ENCODE measurements at regions not wholly inside any gene's neighbourhood (a gene's known extent, or its start where the extent isn't known, plus 50 kb on each side); places are given as distances from the start of the nearest gene placed in this dataset.

DNA sequence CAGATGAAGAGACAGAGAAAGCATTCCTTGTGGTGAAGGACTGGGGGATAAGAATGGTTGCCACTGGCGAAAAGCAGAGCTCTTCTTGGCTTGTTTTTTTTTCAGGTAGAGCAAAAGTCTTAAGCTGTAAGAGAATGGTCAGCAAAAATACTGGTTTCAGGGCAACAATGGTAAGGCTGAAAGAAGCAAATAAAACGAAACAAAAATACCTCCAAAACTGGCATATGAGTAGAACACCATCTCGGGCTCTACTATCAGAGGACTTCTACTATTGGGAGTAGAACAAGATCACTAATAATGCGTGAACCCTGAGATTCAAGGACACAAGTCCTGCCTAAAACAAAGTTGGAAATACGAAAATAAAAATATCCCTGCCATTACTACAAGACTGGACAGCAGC, 1823.2 kb upstream of the CDH6 start:
- DNase-seq (ENCODE audit: insufficient read length, low spot score, missing footprints) = no peak
- no peak overlapping the region for H3K4me3 ChIP-seq (ENCODE audit: insufficient read depth, low read length)
- H3K27me3 ChIP-seq (ENCODE audit: insufficient read depth, low read length) = no peaks in the 10 kb centered on the region
- no peak overlapping the region for H3K27ac ChIP-seq (ENCODE audit: low read depth, low read length)
- H3K36me3 ChIP-seq (ENCODE audit: insufficient read depth, low read length) = no peaks in the 10 kb centered on the region
- H4K20me1 ChIP-seq (ENCODE audit: insufficient read depth, low read length) = no peaks in the 10 kb centered on the region
- H3K79me2 ChIP-seq (ENCODE audit: insufficient read depth, low read length) = no peaks in the 10 kb centered on the region
- no peak overlapping the region for H3K4me2 ChIP-seq (ENCODE audit: insufficient read depth, low read length)
- H3K4me1 ChIP-seq (ENCODE audit: insufficient read depth, low read length) = no peaks in the 10 kb centered on the region
- H2AFZ ChIP-seq (ENCODE audit: low read length) = no peak overlapping the region
- TF ChIP-seq, protein P1, sequence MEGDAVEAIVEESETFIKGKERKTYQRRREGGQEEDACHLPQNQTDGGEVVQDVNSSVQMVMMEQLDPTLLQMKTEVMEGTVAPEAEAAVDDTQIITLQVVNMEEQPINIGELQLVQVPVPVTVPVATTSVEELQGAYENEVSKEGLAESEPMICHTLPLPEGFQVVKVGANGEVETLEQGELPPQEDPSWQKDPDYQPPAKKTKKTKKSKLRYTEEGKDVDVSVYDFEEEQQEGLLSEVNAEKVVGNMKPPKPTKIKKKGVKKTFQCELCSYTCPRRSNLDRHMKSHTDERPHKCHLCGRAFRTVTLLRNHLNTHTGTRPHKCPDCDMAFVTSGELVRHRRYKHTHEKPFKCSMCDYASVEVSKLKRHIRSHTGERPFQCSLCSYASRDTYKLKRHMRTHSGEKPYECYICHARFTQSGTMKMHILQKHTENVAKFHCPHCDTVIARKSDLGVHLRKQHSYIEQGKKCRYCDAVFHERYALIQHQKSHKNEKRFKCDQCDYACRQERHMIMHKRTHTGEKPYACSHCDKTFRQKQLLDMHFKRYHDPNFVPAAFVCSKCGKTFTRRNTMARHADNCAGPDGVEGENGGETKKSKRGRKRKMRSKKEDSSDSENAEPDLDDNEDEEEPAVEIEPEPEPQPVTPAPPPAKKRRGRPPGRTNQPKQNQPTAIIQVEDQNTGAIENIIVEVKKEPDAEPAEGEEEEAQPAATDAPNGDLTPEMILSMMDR (IDR thresholded peaks at IDR 0.05; ENCODE audit: extremely low read depth, low read depth, low read length) = no peak
- no peaks in the 10 kb centered on the region for H3K9me3 ChIP-seq (ENCODE audit: low read depth, low read length)

DNA sequence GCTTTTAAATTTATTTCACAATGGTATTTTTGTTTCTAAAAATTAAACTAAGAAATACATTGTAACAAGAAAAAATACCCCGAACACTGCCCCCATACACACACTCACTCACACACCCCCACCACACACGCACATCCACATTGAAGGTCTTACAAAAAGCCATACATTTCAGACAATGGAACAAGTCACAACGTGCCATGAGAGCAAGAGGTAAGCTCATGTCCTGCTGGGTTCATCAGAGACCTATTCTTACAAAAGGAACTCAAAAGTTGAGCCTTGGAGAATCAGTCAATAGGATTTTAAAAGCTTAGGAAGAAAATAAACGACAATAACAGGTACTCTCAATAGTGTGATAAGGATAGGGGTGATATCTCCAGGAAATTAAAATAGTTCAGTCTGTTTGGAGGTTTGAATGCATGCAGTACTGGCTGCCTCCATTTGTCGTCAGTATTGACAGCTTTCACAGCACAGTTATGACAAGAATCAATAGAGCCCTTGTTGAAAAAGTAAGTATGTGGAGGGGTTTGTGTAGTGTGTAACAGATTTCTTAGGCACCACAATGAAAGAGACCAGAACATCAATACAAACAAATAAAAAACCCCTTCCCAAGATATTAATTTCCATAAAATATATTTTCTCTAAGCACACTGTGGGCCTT, 1826.2 kb upstream of the CDH6 start:
- H3K4me3 ChIP-seq (ENCODE audit: insufficient read depth, low read length) = no peak overlapping the region

DNA sequence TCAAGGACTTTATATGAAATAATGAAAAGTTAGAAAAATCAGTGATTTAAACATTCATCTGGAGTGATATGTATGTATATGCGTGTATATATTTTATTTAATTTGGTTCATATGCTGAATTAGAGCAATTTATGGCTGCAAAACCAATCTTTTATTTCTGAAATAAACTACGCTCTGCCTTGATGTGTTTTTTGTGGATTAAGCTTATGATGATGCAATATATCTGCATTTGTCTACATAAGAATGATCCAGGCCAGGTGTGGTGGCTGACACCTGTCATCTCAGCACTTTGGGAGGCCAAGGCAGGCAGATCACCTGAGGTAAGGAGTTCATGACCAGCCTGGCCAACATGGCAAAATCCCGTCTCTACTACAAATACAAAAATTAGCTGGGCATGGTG, 1842.3 kb upstream of the CDH6 start:
- no peaks in the 10 kb centered on the region for H3K79me2 ChIP-seq (ENCODE audit: insufficient read depth, low read length)

More for the DNA sequence above, 1826.2 kb upstream of the CDH6 start:
- no peaks in the 10 kb centered on the region for H3K79me2 ChIP-seq (ENCODE audit: insufficient read depth, low read length)
- no peaks in the 10 kb centered on the region for H3K27me3 ChIP-seq (ENCODE audit: insufficient read depth, low read length)
- H3K4me2 ChIP-seq (ENCODE audit: insufficient read depth, low read length) = no peak overlapping the region
- no peak overlapping the region for H3K27ac ChIP-seq (ENCODE audit: low read depth, low read length)
- H2AFZ ChIP-seq (ENCODE audit: low read length) = no peak overlapping the region
- TF ChIP-seq, protein P1 (IDR thresholded peaks at IDR 0.05; ENCODE audit: extremely low read depth, low read depth, low read length) = no peak
- no peaks in the 10 kb centered on the region for H3K9me3 ChIP-seq (ENCODE audit: low read depth, low read length)
- no peak for DNase-seq (ENCODE audit: insufficient read length, low spot score, missing footprints)
- no peaks in the 10 kb centered on the region for H3K4me1 ChIP-seq (ENCODE audit: insufficient read depth, low read length)
- no peaks in the 10 kb centered on the region for H4K20me1 ChIP-seq (ENCODE audit: insufficient read depth, low read length)
- H3K36me3 ChIP-seq (ENCODE audit: insufficient read depth, low read length) = no peaks in the 10 kb centered on the region

DNA sequence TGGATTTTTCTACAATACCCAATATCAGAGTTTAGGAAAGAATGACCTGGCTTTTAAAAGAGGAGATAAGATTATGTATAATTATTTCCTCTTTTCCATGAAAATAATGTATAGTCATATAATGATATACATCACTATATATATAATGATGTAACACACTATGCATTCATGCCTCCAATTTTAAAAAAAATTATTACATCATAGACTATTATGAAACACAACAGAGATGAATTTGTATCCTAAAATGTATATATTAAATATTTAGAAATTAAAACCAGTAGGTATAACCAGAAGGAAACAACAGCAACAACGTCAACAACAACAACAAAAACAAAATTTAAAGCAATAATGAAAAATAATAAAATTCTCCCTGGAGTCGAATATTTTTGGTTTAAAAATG, 1856.5 kb upstream of the CDH6 start:
- Histone ChIP-seq H3K4me3 (ENCODE audit: insufficient read depth, low read length) (no peak overlapping the region), H3K79me2 (ENCODE audit: insufficient read depth, low read length) (no peaks in the 10 kb centered on the region), H3K27ac (ENCODE audit: low read depth, low read length) (no peak overlapping the region), H4K20me1 (ENCODE audit: insufficient read depth, low read length) (no peaks in the 10 kb centered on the region), H2AFZ (ENCODE audit: low read length) (no peak overlapping the region), H3K4me2 (ENCODE audit: insufficient read depth, low read length) (no peak overlapping the region), H3K9me3 (ENCODE audit: low read depth, low read length) (peaks cover 2% of the 10 kb centered on the region), H3K27me3 (ENCODE audit: insufficient read depth, low read length) (no peaks in the 10 kb centered on the region), H3K36me3 (ENCODE audit: insufficient read depth, low read length) (no peaks in the 10 kb centered on the region), H3K4me1 (ENCODE audit: insufficient read depth, low read length) (no peaks in the 10 kb centered on the region)
- TF ChIP-seq, protein P1 (IDR thresholded peaks at IDR 0.05; ENCODE audit: extremely low read depth, low read depth, low read length) = no peak
- no peak for DNase-seq (ENCODE audit: insufficient read length, low spot score, missing footprints)

More for the DNA sequence above, 1842.3 kb upstream of the CDH6 start:
- Histone ChIP-seq H2AFZ (ENCODE audit: low read length) (no peak overlapping the region), H3K4me2 (ENCODE audit: insufficient read depth, low read length) (no peak overlapping the region), H3K9me3 (ENCODE audit: low read depth, low read length) (no peaks in the 10 kb centered on the region), H3K36me3 (ENCODE audit: insufficient read depth, low read length) (no peaks in the 10 kb centered on the region), H3K27me3 (ENCODE audit: insufficient read depth, low read length) (no peaks in the 10 kb centered on the region), H3K4me3 (ENCODE audit: insufficient read depth, low read length) (no peak overlapping the region), H3K27ac (ENCODE audit: low read depth, low read length) (no peak overlapping the region), H3K4me1 (ENCODE audit: insufficient read depth, low read length) (no peaks in the 10 kb centered on the region), H4K20me1 (ENCODE audit: insufficient read depth, low read length) (no peaks in the 10 kb centered on the region)
- TF ChIP-seq, protein P1 (IDR thresholded peaks at IDR 0.05; ENCODE audit: extremely low read depth, low read depth, low read length) = no peak
- no peak for DNase-seq (ENCODE audit: insufficient read length, low spot score, missing footprints)

All from osteoblast (primary cell).